K562 (cell line): ENCODE measurements at regions not wholly inside any gene's neighbourhood (a gene's known extent, or its start where the extent isn't known, plus 50 kb on each side); places are given as distances from the start of the nearest gene placed in this dataset.

Source experiments
- ATAC-seq: fragments of 200-7000 bp; cut with Tn5 transposase; 3 replicates; pipeline ENCODE4 v1.9.1; 2020; ENCODE audit warnings: moderate library complexity
- BruUV-seq: library from RNA; stranded (reverse); fragments of 400-500 nt; replicated peaks from 2 replicates; lab custom pipeline; 2021; lab: Mats Ljungman, UMichigan
- CTCF ChIA-PET: fragments of 300-600 bp; formaldehyde crosslinking; extraction: SDS; loops from one replicate; lab custom pipeline; 2021; ENCODE audit warnings: low intra/inter-chr PET ratio; lab: Yijun Ruan, JAX
- POLR2A ChIA-PET: fragments of 300-600, 350-650 bp; sonication (Branson Sonifier 250); formaldehyde crosslinking; extraction: SDS; loops from one replicate; lab custom pipeline; 2021; ENCODE audit warnings: antibody characterized with exemption, inconsistent platforms; lab: Yijun Ruan, JAX
- DNase-seq, 4 experiments: peaks; one replicate each; pipeline versions ENCODE4 v3.0.0 to v3.0.0-alpha.2; 2011 to 2018; ENCODE audit warnings: low spot score in 3 of 4, mixed read lengths in 3 of 4; ENCODE audit errors: extremely low read depth in 1 of 4
- FAIRE-seq: peaks from 2 replicates; lab custom pipeline; 2011; peaks lifted over from hg19 to GRCh38; lab: Jason Lieb, UNC
- H2AFZ ChIP-seq: 2 replicates; pipeline ENCODE4 v1.6.0; 2011; ENCODE audit warnings: low read depth, low read length, control low read depth, inconsistent platforms
- H3K27ac ChIP-seq: fragments of 200-600 bp; 3 replicates; pipeline ENCODE4 v1.8.0; 2011; ENCODE audit warnings: low read depth, mild to moderate bottlenecking, control low read depth, inconsistent platforms, low read length, moderate library complexity, mixed read lengths; ENCODE audit errors: extremely low read depth
- H3K27me3 ChIP-seq, 2 experiments: fragments of 300-600 bp in 1 of 2; 2 replicates in 1 of 2; 3 replicates in 1 of 2; pipeline versions ENCODE4 v1.6.0 to v1.8.0; 2011; ENCODE audit warnings: inconsistent platforms in 2 of 2, low read length in 2 of 2, mild to moderate bottlenecking in 1 of 2, mixed read lengths in 1 of 2, moderate library complexity in 1 of 2; ENCODE audit not compliant: control insufficient read depth in 2 of 2, insufficient read depth in 2 of 2
- H3K36me3 ChIP-seq: fragments of 300-600 bp; 3 replicates; pipeline ENCODE4 v1.8.0; 2011; ENCODE audit warnings: mild to moderate bottlenecking, low read length, inconsistent platforms; ENCODE audit not compliant: control insufficient read depth, insufficient read depth
- H3K4me1 ChIP-seq, 2 experiments: fragments of 200-600 bp in 1 of 2; replicated peaks in 1 of 2; 2 replicates in 1 of 2; 3 replicates in 1 of 2; pipeline versions ENCODE4 v1.5.1 to v1.8.0; 2011; ENCODE audit warnings: inconsistent platforms in 2 of 2, low read length in 2 of 2, mild to moderate bottlenecking in 1 of 2, mixed read lengths in 1 of 2, moderate library complexity in 1 of 2; ENCODE audit not compliant: control insufficient read depth in 2 of 2, insufficient read depth in 2 of 2
- H3K4me2 ChIP-seq: 2 replicates; pipeline ENCODE4 v1.6.1; 2011; ENCODE audit warnings: low read length, control low read depth, inconsistent platforms, mixed read lengths; ENCODE audit not compliant: insufficient read depth
- H3K4me3 ChIP-seq: fragments of 200-600 bp; sonication (generic), shearing (Covaris generic); 2 replicates; pipeline ENCODE4 v1.5.1; 2016; ENCODE audit warnings: control low read depth, inconsistent platforms
- H3K79me2 ChIP-seq: fragments of 200-600 bp; 3 replicates; pipeline ENCODE4 v1.8.0; 2011; ENCODE audit warnings: low read length, inconsistent platforms; ENCODE audit not compliant: control insufficient read depth, insufficient read depth
- H3K9ac ChIP-seq, 2 experiments: 2 replicates each; pipeline versions ENCODE4 v1.6.0 to v1.6.1; 2011; ENCODE audit warnings: low read depth in 2 of 2, low read length in 2 of 2, control low read depth in 1 of 2, inconsistent platforms in 1 of 2, mild to moderate bottlenecking in 1 of 2, mixed read lengths in 1 of 2; ENCODE audit not compliant: insufficient read depth in 1 of 2
- H3K9me1 ChIP-seq: one replicate; pipeline ENCODE4 v1.6.0; 2011; ENCODE audit warnings: inconsistent platforms, mild to moderate bottlenecking, low read length, moderate library complexity; ENCODE audit not compliant: control insufficient read depth, insufficient read depth
- H3K9me3 ChIP-seq: replicated peaks from 2 replicates; pipeline ENCODE4 v1.5.1; 2011; ENCODE audit warnings: low read depth, low read length, inconsistent platforms; ENCODE audit not compliant: control insufficient read depth, insufficient read depth
- H4K20me1 ChIP-seq: replicated peaks from 2 replicates; pipeline ENCODE4 v1.6.1; 2011; ENCODE audit warnings: low read length, inconsistent platforms, mixed read lengths; ENCODE audit not compliant: control insufficient read depth, insufficient read depth
- FOSL1 ChIP-seq: fragments of 200-800 bp; sonication (Bioruptor generic); conservative IDR thresholded peaks from 2 replicates; pipeline ENCODE4 v1.6.1; 2016; ENCODE audit warnings: missing genetic modification characterization, missing compliant biosample characterization
- FOXA3 ChIP-seq, 2 experiments: fragments of 450-650 bp in 1 of 2; sonication (generic) in 1 of 2; formaldehyde crosslinking; IDR thresholded peaks in 1 of 2; conservative IDR thresholded peaks in 1 of 2; 2 replicates each; pipeline versions ENCODE4 v1.4.0 to v1.8.0; 2020 to 2022; ENCODE audit warnings: mild to moderate bottlenecking in 2 of 2, missing genetic modification reagents in 1 of 2
- GABPA ChIP-seq: fragments of 200-800 bp; sonication (Bioruptor generic); conservative IDR thresholded peaks from 2 replicates; pipeline ENCODE4 v1.6.1; 2016; ENCODE audit warnings: low read depth, missing genetic modification characterization, missing compliant biosample characterization
- KHSRP ChIP-seq: fragments of 450-650 bp; IDR thresholded peaks from 2 replicates; pipeline ENCODE4 v1.6.1; 2017
- MEIS2 ChIP-seq: fragments of 450-650 bp; IDR thresholded peaks from 2 replicates; pipeline ENCODE4 v1.6.1; 2014; ENCODE audit warnings: mild to moderate bottlenecking; ENCODE audit not compliant: partially characterized antibody
- ZKSCAN8 ChIP-seq: fragments of 200-800 bp; sonication (Bioruptor generic); IDR thresholded peaks from 2 replicates; pipeline ENCODE4 v1.6.1; 2016; ENCODE audit warnings: missing genetic modification characterization, missing compliant biosample characterization
- ZNF318 ChIP-seq, 2 experiments: fragments of 450-650 bp; IDR thresholded peaks; 2 replicates each; pipeline ENCODE4 v1.6.1; 2016; ENCODE audit warnings: mild to moderate bottlenecking in 2 of 2, borderline replicate concordance in 1 of 2, low read depth in 1 of 2, moderate library complexity in 1 of 2
- ZNF551 ChIP-seq: fragments of 250-450 bp; sonication (Bioruptor Pico); IDR thresholded peaks from 2 replicates; pipeline ENCODE4 v1.5.0; 2021; ENCODE audit warnings: mild to moderate bottlenecking, moderate library complexity
- whole genome bisulfite sequencing: fragments of 100-300 bp; shearing (Covaris generic); methylation state at CpG from one replicate; pipeline ENCODE4 v1.1.6; 2016; ENCODE audit warnings: low coverage, mixed read lengths; ENCODE audit not compliant: insufficient coverage; ENCODE audit errors: missing lambda C conversion rate; 5-methylcytosine and 5-hydroxymethylcytosine counted together
- in situ Hi-C: fragments of 300-500 bp; cut with MboI; formaldehyde crosslinking; loops from 4 replicates; pipeline ENCODE4 v1.15.0; 2018; ENCODE audit warnings: inconsistent platforms, mixed read lengths
- intact Hi-C: fragments of 100-400 bp; cut with micrococcal nuclease; formaldehyde crosslinking; loops from 2 replicates; pipeline ENCODE4 v1.14.2; 2022
- TF ChIP-seq, protein P1 (sequence below), 2 experiments: IDR thresholded peaks in 1 of 2; conservative IDR thresholded peaks in 1 of 2; 2 replicates each; pipeline ENCODE4 v1.6.1; 2016; ENCODE audit warnings: low read depth in 2 of 2, mild to moderate bottlenecking in 1 of 2, missing compliant biosample characterization in 1 of 2, missing genetic modification characterization in 1 of 2, moderate library complexity in 1 of 2

DNA sequence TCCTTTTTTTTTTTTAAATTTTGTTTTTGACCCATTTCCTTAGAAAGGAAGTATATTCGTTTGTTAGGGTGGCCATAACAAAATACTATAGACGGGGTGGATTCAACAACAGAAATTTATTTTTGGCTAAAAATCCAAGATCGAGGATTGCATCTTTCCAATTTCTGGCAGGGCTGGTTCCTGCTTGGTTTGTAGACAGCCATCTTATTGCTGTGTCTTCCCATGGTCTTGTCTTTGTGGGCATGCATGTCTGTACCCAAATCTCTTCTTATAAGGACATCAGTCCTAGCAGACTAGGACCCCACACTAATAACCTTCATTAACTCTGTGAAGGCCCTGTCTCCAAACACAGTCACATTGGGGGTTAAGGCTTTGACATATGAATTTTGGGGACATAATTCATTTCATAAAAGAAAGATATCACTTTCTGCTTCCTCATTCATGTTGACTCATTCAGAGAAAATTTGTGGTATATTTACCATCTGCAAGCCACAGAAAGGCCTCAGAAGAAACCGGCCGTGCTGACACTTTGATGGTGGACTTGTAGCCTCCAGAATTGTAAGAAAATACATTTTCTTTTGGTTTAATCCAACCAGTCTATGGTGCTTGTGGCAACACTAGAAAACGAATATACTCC, 262.1 kb downstream of the LPIN1 start:
- H3K27me3 ChIP-seq: no peaks in the 10 kb centered on the region
- no peak overlapping the region for H3K4me2 ChIP-seq
- POLR2A ChIA-PET: no interaction called here
- DNase-seq (no peak), ATAC-seq (no peak; the same call in 2 of the 3 replicates), FAIRE-seq (no peak)
- peak overlapping the region; percentile 24; the same call in 1 of the 3 replicates for H3K27ac ChIP-seq
- no peaks in the 10 kb centered on the region for H4K20me1 ChIP-seq
- no peaks in the 10 kb centered on the region for H3K79me2 ChIP-seq
- H3K4me3 ChIP-seq: no peak overlapping the region
- in situ Hi-C loops (no loop called here), intact Hi-C loops (no loop called here)
- H3K36me3 ChIP-seq: no peaks in the 10 kb centered on the region
- no peaks in the 10 kb centered on the region for H3K9me1 ChIP-seq
- 44% methylated on average over 6 of the region's 6 CpGs for WGBS
- H3K9me3 ChIP-seq: no peaks in the 10 kb centered on the region
- CTCF ChIA-PET: no interaction called here
- H2AFZ ChIP-seq: peak overlapping the region; percentile 63
- BruUV-seq: no TSS peak
- no peak overlapping the region for H3K9ac ChIP-seq
- H3K4me1 ChIP-seq: no peaks in the 10 kb centered on the region; a peak in 1 of 5 replicates
- TF ChIP-seq MEIS2: peak; percentile 83
- no peak for TF ChIP-seq KHSRP
- TF ChIP-seq ZNF318 (IDR thresholded peaks at IDR 0.05; ENCODE audit: borderline replicate concordance in 1 of 2, low read depth in 1 of 2): peak in 1 of 2 experiments; percentile 23; a peak in 1 of 4 replicates
- no peak for TF ChIP-seq ZNF551 (CRISPR knock-in tag)
- TF ChIP-seq GABPA (tag): no peak
- TF ChIP-seq FOSL1 (tag): peak; percentile 69; the same call in 1 of the 2 replicates
- peak; percentile 44; the same call in 1 of the 2 replicates for TF ChIP-seq ZKSCAN8 (CRISPR knock-in tag)
- TF ChIP-seq, protein P1, sequence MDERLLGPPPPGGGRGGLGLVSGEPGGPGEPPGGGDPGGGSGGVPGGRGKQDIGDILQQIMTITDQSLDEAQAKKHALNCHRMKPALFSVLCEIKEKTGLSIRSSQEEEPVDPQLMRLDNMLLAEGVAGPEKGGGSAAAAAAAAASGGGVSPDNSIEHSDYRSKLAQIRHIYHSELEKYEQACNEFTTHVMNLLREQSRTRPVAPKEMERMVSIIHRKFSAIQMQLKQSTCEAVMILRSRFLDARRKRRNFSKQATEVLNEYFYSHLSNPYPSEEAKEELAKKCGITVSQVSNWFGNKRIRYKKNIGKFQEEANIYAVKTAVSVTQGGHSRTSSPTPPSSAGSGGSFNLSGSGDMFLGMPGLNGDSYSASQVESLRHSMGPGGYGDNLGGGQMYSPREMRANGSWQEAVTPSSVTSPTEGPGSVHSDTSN (CRISPR knock-in tag; IDR thresholded peaks at IDR 0.05; ENCODE audit: low read depth): no peak
- TF ChIP-seq, protein P1 (tag; conservative IDR thresholded peaks at IDR 0.05; ENCODE audit: low read depth): peak; percentile 58
- TF ChIP-seq FOXA3 (CRISPR knock-in tag; conservative IDR thresholded peaks at IDR 0.05 in 1 of 2, IDR thresholded peaks at IDR 0.05 in 1 of 2): peak in 1 of 2 experiments; percentile 23; a peak in 1 of 4 replicates
